Neural cell (in vitro differentiated cells): ENCODE measurements at regions not wholly inside any gene's neighbourhood (a gene's known extent, or its start where the extent isn't known, plus 50 kb on each side); places are given as distances from the start of the nearest gene placed in this dataset.

Source experiments
- H2AFZ ChIP-seq: fragments of 200-600, 300-800 bp; sonication (generic), shearing (Covaris generic); 2 replicates; pipeline ENCODE4 v1.6.0; 2014; ENCODE audit warnings: low read depth, mild to moderate bottlenecking, antibody characterized with exemption, low read length, moderate library complexity
- H3F3A ChIP-seq: fragments of 200-600 bp; shearing (Covaris generic); 2 replicates; pipeline ENCODE4 v1.6.1; 2016; ENCODE audit warnings: mild to moderate bottlenecking, moderate library complexity, mixed read lengths, antibody characterized with exemption, low read length; ENCODE audit not compliant: insufficient read depth, poor library complexity, severe bottlenecking
- H3K27ac ChIP-seq: fragments of 200-600, 300-800 bp; sonication (generic), shearing (Covaris generic); 2 replicates; pipeline ENCODE4 v1.5.1; 2014; ENCODE audit warnings: mild to moderate bottlenecking, low read length, moderate library complexity
- H3K27me3 ChIP-seq: fragments of 300-800, 200-600 bp; sonication (generic), shearing (Covaris generic); 2 replicates; pipeline ENCODE4 v1.6.0; 2014; ENCODE audit warnings: mild to moderate bottlenecking, low read depth, low read length, moderate library complexity; ENCODE audit not compliant: insufficient read depth
- H3K36me3 ChIP-seq: fragments of 300-800, 200-600 bp; sonication (generic), shearing (Covaris generic); 2 replicates; pipeline ENCODE4 v1.5.1; 2014; ENCODE audit warnings: mild to moderate bottlenecking, antibody characterized with exemption, low read length, moderate library complexity; ENCODE audit not compliant: insufficient read depth
- H3K4me2 ChIP-seq: fragments of 300-800, 200-600 bp; sonication (generic), shearing (Covaris generic); 2 replicates; pipeline ENCODE4 v1.6.0; 2014; ENCODE audit warnings: mild to moderate bottlenecking, low read length
- H3K4me3 ChIP-seq: fragments of 300-800, 200-600 bp; sonication (generic), shearing (Covaris generic); 2 replicates; pipeline ENCODE4 v1.5.1; 2014; ENCODE audit warnings: mild to moderate bottlenecking, low read length, moderate library complexity
- H3K79me2 ChIP-seq: fragments of 200-600 bp; shearing (Covaris generic); replicated peaks from 2 replicates; pipeline ENCODE4 v1.6.0; 2014; ENCODE audit warnings: mild to moderate bottlenecking, low read length, moderate library complexity; ENCODE audit not compliant: insufficient read depth
- H3K9ac ChIP-seq: fragments of 300-800, 200-600 bp; sonication (generic), shearing (Covaris generic); 2 replicates; pipeline ENCODE4 v1.6.1; 2016; ENCODE audit warnings: mild to moderate bottlenecking, low read length, mixed read lengths
- H3K9me2 ChIP-seq: fragments of 200-600 bp; shearing (Covaris generic); 2 replicates; pipeline ENCODE4 v1.6.1; 2016; ENCODE audit warnings: mild to moderate bottlenecking, low read length, mixed read lengths; ENCODE audit not compliant: insufficient read depth
- H3K9me3 ChIP-seq: fragments of 200-600, 300-800 bp; sonication (generic), shearing (Covaris generic); 2 replicates; pipeline ENCODE4 v1.6.1; 2016; ENCODE audit warnings: mild to moderate bottlenecking, mixed run types, low read length, moderate library complexity, mixed read lengths
- H4K20me1 ChIP-seq: fragments of 200-600 bp; shearing (Covaris generic); 2 replicates; pipeline ENCODE4 v1.6.1; 2016; ENCODE audit warnings: mild to moderate bottlenecking, mixed run types; ENCODE audit not compliant: insufficient read depth
- CTCF ChIP-seq: fragments of 450-650 bp; IDR thresholded peaks from 2 replicates; pipeline ENCODE4 v1.5.1; 2014; ENCODE audit warnings: antibody characterized with exemption, mild to moderate bottlenecking, moderate library complexity; ENCODE audit not compliant: poor library complexity, severe bottlenecking
- EP300 ChIP-seq: fragments of 450-650 bp; conservative IDR thresholded peaks from 2 replicates; pipeline ENCODE4 v1.6.1; 2014; ENCODE audit warnings: antibody characterized with exemption, mild to moderate bottlenecking, moderate library complexity; ENCODE audit not compliant: poor library complexity, severe bottlenecking
- EZH2 ChIP-seq: fragments of 200-600, 300-800 bp; shearing (Covaris generic), sonication (generic); IDR thresholded peaks from 2 replicates; pipeline ENCODE4 v1.6.1; 2014; ENCODE audit warnings: antibody characterized with exemption, low read length, borderline replicate concordance, mild to moderate bottlenecking; ENCODE audit not compliant: insufficient read depth, poor library complexity, severe bottlenecking
- MXI1 ChIP-seq: fragments of 450-650 bp; conservative IDR thresholded peaks from 2 replicates; pipeline ENCODE4 v1.6.1; 2014; ENCODE audit warnings: antibody characterized with exemption, mild to moderate bottlenecking; ENCODE audit not compliant: poor library complexity, severe bottlenecking
- POLR2AphosphoS5 ChIP-seq: IDR thresholded peaks from 2 replicates; pipeline ENCODE4 v1.6.1; 2012
- RAD21 ChIP-seq: fragments of 450-650 bp; conservative IDR thresholded peaks from 2 replicates; pipeline ENCODE4 v1.6.1; 2014; ENCODE audit warnings: antibody characterized with exemption, mild to moderate bottlenecking, moderate library complexity
- SMC3 ChIP-seq: fragments of 450-650 bp; conservative IDR thresholded peaks from 2 replicates; pipeline ENCODE4 v1.6.1; 2014; ENCODE audit warnings: antibody characterized with exemption, mild to moderate bottlenecking, moderate library complexity; ENCODE audit not compliant: poor library complexity
- TAF1 ChIP-seq: IDR thresholded peaks from 2 replicates; pipeline ENCODE4 v1.6.1; 2012; ENCODE audit warnings: low read depth
- TF ChIP-seq, protein P1 (sequence below): IDR thresholded peaks from 2 replicates; pipeline ENCODE4 v1.6.1; 2012; ENCODE audit warnings: borderline replicate concordance

DNA sequence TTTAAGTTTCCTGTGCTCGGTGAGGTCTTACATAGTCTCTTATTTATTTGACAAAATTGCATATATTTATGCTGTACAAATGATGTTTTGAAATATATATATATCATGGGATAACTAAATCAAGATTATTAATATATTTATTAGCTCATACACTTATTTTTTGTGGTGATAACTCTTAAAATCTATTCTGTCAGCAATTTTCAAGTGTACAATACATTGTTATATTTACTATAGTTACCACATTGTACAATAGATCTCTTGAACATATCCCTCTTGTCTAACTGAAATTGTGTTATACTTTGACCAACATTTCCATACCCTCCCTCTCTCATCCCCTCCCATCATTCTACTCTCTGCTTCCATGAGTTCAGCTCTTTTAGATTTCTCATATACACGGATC, 516.6 kb upstream of the LCORL start:
- Histone ChIP-seq H4K20me1 (no peaks in the 10 kb centered on the region), H3K27ac (no peak overlapping the region), H3K36me3 (no peaks in the 10 kb centered on the region), H3K9me2 (no peaks in the 10 kb centered on the region), H3K9me3 (no peaks in the 10 kb centered on the region), H3K4me3 (no peak overlapping the region), H3K9ac (no peak overlapping the region), H3F3A (no peaks in the 10 kb centered on the region), H3K4me2 (no peak overlapping the region), H3K27me3 (no peaks in the 10 kb centered on the region), H3K79me2 (no peaks in the 10 kb centered on the region), H2AFZ (no peak overlapping the region)
- TF ChIP-seq CTCF (no peak), POLR2AphosphoS5 (no peak), MXI1 (no peak), EP300 (no peak), TAF1 (no peak), EZH2 (no peak), SMC3 (no peak), RAD21 (no peak)
- TF ChIP-seq, protein P1, sequence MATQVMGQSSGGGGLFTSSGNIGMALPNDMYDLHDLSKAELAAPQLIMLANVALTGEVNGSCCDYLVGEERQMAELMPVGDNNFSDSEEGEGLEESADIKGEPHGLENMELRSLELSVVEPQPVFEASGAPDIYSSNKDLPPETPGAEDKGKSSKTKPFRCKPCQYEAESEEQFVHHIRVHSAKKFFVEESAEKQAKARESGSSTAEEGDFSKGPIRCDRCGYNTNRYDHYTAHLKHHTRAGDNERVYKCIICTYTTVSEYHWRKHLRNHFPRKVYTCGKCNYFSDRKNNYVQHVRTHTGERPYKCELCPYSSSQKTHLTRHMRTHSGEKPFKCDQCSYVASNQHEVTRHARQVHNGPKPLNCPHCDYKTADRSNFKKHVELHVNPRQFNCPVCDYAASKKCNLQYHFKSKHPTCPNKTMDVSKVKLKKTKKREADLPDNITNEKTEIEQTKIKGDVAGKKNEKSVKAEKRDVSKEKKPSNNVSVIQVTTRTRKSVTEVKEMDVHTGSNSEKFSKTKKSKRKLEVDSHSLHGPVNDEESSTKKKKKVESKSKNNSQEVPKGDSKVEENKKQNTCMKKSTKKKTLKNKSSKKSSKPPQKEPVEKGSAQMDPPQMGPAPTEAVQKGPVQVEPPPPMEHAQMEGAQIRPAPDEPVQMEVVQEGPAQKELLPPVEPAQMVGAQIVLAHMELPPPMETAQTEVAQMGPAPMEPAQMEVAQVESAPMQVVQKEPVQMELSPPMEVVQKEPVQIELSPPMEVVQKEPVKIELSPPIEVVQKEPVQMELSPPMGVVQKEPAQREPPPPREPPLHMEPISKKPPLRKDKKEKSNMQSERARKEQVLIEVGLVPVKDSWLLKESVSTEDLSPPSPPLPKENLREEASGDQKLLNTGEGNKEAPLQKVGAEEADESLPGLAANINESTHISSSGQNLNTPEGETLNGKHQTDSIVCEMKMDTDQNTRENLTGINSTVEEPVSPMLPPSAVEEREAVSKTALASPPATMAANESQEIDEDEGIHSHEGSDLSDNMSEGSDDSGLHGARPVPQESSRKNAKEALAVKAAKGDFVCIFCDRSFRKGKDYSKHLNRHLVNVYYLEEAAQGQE: no peak

DNA sequence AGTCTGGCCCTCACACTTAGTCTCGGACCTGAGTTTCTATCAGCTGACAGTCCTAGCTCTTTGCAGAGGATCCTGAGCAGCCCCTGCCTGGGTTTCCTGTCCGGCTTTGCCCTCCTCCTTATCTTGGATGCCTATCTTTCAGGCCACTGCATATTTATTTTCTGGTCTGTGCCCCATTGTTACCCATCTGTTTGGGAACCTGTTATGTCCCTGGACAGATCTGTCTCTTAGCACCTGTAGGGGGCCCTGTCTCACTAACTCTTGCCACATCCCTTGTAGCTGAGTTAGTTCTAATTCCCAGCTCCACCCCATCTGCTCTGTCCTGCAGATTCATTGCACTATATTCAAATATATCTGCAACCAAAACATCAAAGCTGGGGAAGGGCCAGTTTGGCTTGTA, 514.9 kb upstream of the LCORL start:
- H2AFZ ChIP-seq: no peak overlapping the region
- H3F3A ChIP-seq: no peaks in the 10 kb centered on the region
- no peak overlapping the region for H3K4me2 ChIP-seq
- H3K36me3 ChIP-seq: no peaks in the 10 kb centered on the region
- H3K9me3 ChIP-seq: no peaks in the 10 kb centered on the region
- H3K27ac ChIP-seq: no peak overlapping the region
- TF ChIP-seq POLR2AphosphoS5: no peak
- TF ChIP-seq RAD21: no peak
- no peak for TF ChIP-seq EZH2
- TF ChIP-seq SMC3: no peak
- no peak for TF ChIP-seq CTCF
- no peak for TF ChIP-seq MXI1
- TF ChIP-seq TAF1: no peak
- TF ChIP-seq EP300: no peak
- TF ChIP-seq, protein P1: no peak
- H3K27me3 ChIP-seq: no peaks in the 10 kb centered on the region
- H3K4me3 ChIP-seq: no peak overlapping the region
- no peaks in the 10 kb centered on the region for H3K9me2 ChIP-seq
- no peaks in the 10 kb centered on the region for H4K20me1 ChIP-seq
- H3K9ac ChIP-seq: no peak overlapping the region
- H3K79me2 ChIP-seq: no peaks in the 10 kb centered on the region
